Right forelimb (tissue), 1 donor: ENCODE measurements at regions not wholly inside any gene's neighbourhood (a gene's known extent, or its start where the extent isn't known, plus 50 kb on each side); places are given as distances from the start of the nearest gene placed in this dataset.
"Not testable (repeated sequence)": the region's sequence is repeated elsewhere in the genome, so short reads cannot be mapped to it uniquely, and the experiment has no call there.

Experiments used
- DNase-seq: peaks from one replicate; pipeline ENCODE4 v3.0.0-alpha.2; 2018

DNA sequence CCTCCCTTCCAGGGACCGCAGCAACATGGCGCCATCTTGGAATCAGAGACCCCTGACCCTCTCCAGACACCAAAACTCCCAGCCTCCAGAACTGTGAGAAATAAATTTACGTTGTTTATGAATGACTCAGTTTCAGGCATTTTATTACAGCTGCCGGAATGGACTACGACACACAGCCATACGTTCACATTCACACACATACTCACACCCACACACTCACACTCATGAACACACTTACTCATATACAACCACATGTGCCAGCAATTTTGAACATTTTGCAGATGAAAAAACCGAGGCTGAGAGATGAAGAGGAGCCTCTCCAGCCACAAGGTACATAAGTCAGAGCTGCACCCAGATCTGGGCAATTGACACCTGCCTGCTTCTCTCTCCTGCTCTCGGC is 151.0 kb upstream of the RAB4A start:
- no peak for DNase-seq

DNA sequence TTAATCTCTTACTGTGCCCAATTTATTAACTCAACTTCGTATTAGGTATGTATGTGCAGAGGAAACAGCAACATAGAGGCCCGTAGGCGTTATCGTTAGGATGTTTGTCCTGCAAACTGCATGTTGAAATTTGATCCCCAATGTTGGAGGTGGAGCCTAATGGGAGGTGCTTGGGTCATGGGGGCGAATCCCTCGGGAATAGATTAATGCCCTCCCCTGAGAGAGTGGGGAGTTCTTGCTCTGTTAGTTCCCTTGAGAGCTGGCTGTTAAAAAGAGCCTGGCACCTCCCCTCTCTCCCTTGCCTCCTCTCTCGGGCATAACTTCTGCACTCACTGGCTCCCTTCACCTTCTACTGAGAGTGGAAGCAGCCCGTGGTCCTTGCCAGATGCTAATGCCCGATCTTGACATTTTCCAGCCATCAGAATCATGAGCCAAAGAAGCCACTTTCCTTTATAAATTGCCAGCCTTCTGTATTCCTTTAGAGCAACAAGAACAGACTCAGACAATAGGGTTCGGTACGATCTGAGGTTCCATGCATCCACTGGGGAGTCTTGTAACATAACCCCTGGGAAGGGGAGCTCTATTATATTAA is 149.0 kb upstream of the RAB4A start:
- DNase-seq: no peak

DNA sequence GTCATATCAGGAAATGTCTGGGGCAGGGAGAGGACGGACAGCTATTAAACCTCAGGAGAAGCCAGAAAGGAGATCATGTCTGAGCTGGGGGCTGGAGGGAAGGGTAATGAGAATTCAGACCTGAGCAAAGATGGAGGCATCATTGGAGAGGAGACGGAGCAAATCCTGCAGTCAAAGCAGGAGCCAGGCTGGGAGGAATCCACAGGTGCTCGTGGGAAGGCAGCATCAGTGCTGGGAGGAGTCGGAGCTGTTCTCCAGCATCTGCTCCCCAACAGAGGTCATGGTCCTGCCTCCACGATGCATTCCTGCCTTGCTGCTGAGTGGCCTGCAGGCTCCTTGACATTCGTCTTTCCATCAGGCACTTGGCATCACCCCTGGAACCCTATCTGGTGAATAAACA is 148.3 kb upstream of the RAB4A start:
- no peak for DNase-seq

DNA sequence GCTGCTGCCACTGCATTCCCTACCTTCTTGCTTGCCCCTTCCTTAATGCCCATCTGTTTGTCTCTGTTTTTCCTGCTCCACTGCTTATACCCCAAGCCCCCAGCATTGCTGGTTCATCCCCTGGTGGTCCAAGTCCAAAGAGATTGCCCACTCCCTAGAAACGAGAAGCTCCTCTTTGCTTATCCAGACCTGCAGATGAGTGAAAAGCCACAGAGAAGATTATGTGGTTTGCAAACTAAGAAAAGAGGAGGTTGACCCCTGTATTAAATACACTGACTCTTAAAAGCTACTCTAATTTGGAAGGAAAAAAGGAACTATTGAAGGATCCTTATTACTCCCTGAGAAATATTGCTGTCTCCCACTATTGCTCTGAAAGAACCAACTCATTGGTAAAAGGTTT is 146.8 kb upstream of the RAB4A start:
- DNase-seq: no peak

DNA sequence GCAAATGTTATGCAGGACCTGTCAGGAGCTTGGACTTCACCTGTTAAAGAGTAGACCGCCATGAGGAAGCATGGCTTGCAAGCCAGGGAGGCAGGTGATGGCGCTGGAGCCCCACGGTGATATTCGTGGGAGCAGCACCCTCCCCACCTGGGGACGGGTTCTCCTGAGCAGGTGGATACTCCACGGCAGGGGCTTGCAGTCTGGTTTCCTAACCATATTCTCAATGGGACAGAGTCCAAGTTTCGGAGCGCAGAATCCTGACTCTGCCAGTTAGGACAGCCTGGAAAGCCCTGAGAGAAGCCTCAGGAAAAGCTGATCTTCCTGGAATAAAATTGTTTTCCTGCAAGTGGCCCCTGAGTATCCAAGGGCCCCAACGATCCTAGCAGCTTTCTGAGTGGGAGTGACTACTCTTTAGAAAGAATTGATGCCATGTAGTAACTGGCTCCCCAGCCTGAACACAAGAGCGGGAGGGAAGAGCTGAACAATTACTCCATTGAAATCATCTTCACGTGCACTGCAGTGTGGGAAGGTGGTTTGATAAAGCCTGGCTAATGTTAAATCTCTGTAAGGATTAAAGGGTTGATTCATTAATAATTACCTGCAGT is 146.3 kb upstream of the RAB4A start:
- DNase-seq: no peak

DNA sequence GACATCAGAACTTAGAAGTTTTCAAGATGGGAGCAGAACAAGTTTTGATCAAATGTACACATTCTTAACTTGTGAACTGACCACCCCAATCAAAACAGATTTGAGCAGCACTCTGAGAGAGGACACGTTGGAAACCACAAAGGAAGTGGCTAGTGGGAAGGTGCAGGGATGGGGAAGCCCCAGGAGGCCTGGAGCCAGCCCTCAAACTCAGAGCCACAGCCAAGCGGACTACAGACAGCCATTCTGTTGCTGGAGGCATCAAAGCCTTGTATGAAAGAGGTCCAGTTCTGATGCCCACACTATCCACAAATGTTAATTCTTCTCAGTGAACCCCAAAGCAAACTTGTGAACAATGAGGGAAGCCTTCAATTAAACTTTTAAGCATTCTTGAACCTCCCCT is 143.6 kb upstream of the RAB4A start:
- no peak for DNase-seq

DNA sequence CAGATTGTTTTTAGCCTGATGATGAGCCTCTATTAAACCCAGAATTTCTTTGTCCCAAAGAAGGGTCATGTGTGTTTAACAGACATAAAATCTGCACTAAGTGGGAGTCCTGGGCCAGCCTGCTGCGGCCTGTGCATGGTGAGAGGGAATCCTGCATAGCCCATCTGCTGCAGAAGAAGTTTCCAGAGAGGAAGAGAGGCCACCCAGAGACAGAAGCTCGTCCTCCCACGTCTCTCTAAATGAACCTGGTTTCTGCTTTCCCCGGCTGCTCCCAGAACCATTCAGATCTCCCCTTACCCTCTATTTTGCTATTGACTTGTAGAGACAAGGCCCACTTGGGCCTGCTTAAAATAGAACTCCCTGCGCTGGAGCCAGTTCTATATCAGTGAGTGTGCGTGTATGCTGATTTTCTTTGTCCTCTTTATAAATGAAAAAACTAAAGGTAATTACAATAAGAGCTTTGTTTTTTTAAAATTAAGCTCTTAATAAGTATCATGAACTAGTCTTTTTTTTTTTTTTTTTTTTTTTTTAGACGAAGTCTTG is 142.8 kb upstream of the RAB4A start:
- DNase-seq: no peak

DNA sequence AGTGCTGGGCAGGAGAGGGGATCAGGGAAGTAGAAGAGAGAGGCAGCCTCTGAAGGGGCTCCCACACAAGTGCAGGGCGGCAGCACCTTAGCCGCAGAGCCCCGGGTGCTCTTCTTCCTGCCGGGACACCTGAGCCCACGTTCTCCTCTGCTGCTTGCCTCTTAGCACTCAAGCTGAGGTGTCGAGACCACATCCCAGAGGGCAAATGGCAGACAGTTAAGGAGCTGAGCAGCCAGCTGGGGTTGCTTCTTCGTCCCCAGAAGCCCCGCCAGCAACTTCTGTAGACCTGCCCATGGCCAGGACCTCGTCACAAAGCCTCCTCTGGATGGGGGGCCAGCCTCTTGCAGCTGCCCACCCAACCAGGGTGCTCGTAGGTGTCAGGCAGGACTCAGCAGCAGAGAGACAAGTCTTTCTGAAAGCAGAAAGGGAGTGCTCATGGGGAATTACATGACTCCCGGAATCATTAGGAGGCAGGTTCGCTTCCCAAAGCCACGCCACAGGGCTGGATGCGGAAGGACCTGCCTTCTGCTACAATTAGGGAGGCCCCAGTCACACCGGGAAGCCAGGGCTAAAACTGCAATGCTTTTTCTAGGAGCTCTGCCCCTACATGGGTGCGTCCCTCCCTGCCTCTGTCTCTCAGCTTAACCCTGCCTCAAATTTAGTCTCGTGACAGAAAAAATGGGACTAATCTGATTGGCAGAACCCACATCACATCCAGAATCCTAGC is 141.4 kb upstream of the RAB4A start:
- DNase-seq: no peak

DNA sequence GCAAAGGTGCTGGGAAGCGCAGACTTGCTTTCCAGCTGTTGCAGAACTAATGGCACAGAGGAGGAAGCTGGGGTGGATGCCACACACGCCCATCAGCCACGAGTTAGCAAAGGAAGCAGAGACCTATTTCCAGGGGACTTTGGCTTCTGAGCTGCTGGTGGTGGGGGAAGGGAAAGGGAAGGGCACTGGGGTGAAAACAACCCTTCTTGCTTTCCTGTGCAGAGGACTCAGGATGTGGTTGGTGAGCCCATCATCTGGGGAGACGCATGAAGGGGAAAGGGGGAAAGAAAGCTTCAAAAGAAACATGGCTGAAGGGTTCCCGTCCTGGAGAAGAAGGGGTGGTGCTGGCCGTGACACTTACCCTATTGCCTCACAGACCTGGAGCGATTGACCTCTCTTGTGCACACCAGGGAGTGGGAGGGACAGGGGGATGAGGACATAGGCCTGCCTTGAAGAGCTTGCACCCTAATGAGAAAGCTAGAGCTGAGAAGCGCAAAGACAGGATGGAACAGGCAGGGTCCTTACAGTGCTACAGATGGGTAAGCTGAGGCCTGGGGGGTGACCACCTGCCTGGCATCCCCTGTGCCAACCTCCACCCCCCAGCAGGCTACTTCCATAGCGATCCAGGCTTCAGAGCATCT is 140.8 kb upstream of the RAB4A start:
- DNase-seq: no peak

DNA sequence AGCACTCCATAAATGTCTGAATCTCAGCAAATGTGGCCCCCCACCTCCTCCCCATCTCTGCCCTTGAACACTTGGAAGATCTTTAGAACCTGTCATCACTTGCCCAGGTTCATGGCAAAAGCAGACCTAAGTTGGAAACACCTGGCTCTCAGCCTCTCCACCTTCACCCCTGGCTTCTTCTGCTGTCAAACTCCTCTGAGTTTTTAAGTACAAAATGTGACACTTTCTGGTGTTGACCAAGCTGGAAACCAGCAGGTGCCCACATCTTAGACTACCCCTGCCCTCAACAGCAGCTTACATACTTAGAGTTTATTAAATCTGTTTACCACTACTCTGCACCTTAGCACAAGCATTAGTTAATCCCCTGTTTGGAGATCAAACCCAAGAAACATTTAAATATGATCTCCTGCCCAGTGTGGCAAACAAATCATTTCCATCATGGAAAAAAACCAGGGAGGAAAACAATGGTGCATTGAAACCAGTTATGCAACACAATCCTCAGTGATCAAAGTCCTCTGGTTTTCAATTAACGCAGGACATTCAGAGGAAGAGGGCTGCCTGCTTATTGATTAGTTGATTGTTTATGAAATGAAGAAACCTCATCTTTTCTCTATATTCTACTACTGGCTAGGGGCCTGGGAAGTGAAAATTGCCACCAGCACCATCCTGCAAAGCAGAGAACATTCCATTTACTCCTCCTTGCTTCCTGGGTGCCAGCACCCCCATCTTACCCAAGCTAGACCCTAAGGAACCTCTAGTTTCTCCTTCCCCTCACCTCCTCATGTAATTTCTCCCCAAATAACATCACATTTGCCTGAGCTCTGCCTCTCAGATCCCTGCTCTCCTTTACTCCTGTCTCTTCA is 139.4 kb upstream of the RAB4A start:
- DNase-seq: no peak

DNA sequence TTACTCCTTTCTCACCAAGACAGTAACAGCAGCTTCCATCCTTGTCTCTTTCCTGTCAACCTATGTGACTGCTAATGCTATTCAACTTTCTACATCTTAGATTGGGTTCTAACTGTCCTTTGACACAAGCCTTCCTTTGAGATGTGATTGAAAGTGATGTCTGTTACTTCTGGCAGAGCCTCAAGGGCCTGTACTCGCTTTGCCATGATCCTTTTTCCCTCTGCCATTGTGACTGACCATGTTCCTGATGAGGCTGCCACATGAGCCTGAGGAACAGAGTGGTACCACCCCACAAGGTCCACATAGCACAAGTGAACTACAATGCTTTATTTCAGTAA is 138.8 kb upstream of the RAB4A start:
- DNase-seq: no peak

DNA sequence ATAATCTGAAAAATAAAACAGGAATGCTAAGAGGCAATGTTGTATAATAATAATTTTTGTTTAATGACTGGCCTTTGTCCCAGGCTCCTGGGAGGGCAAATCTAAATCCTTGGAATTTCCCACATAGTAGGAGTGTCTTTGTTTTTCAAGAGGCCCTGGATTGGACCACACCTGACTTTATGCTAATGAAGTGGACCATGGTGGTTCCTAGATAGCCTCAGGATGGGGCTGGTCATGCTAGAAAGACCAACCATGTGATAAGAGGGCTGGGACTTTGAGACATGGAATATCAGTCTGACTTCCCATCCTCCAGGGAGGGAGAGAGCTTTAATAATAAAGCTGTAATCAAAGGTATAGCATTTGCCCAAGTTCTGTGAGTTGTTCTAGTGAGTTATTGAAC is 138.2 kb upstream of the RAB4A start:
- DNase-seq: no peak

DNA sequence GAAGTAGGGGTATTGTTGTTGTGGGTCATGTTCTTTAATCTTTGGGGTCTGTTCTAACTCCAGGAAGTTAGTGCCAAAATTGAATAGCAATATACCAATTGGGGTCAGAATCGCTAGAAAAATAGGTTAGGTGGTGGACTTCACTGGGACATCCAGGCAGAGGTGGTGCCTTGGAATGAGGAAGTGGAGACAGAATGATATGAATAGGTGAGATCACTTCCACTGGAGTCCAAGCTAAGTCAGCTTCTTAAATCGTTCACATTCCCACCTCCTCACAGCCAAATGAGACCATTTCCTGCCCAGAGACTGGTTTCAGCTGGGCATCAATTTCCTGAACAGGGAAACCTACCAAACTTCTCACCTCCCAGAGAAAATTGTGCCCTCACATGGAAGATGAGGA is 137.8 kb upstream of the RAB4A start:
- DNase-seq: no peak

DNA sequence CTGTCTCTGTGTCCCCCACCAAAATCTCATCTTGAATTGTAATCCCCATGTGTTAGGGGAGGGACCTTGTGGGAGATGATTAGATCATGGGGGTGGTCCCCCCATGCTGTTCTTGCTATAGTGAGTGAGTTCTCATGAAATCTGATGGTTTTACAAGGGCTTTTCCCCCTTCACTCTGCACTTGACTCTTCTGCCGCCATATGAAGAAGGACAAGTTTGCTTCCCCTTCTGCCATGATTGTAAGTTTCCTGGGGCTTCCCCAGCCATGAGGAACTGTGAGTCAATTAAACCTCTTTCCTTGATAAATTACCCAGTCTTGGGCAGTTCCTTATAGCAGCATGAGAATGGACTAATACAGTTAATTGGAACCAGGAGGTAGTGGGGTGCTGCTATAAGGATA is 137.1 kb upstream of the RAB4A start:
- no peak for DNase-seq

DNA sequence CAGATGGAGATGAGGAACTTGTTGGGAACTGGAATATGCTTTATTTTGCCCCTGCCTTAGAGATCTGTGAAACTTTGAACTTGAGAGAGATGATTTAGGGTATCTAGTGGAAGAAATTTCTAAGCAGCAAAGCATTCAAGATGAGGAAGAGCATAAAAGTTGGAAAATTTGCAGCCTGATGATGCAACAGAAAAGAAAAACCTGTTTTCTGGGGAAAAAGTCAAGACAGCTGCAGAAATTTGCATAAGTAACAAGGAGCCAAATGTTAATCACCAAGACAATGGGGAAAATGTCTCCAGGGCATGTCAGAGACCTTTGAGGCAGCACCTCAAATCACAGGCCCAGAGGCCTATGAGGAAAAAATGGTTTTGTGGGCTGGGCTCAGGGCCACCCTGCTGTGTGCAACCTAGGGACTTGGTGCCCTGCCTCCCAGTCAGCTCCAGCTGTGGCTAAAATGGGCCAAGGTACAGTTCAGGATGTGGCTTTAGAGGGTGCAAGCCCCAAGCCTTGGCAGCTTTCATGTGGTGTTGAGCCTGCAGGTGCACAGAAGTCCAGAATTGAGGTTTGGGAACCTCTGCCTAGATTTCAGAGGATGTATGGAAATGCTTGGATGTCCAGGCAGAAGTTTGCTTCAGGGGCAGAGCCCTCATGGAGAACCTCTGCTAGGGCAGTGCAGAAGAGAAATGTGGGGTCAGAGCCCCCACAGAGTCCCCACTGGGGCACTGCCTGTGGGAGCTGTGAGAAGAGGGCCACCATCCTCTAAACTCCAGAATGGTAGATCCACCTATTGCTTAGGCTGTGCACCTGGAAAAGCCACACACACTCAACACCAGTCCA is 136.3 kb upstream of the RAB4A start:
- DNase-seq: not testable (repeated sequence)

DNA sequence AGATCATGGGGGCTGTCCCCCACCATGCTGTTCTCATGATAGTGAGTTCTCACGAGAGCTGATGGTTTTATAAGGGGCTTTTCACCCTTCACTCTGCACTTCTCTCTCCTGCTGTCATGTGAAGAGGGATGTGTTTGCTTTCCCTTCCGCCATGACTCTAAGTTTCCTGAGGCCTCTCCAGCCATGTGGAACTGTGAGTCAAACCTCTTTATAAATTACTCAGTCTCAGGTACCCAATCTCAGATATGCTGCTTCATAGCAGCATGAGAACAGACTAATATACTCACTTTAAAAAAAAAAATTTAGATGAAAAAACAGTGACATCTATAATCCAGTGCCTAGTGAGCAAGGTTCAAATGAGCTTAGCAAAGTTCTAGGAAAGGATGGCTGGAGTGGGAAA is 135.1 kb upstream of the RAB4A start:
- no peak for DNase-seq

DNA sequence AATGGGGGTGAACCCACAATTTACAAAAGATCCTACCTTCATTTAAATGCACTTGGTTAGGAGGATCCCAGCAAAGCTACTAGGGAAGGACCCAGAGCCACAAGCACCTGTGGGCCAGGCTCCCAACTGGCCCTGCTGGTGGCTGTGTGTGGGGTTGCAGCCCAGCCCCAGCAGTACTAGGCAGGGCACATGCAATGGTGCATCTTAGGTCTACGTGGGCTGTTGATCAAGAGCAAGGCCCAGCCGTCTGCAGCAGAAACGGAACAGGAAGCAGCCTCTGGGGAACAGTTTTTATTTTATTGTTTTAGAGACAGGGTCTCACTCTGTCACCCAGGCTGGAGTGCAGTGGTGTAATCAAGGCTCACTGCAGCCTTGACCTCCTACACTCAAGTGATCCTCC is 134.1 kb upstream of the RAB4A start:
- DNase-seq: no peak

DNA sequence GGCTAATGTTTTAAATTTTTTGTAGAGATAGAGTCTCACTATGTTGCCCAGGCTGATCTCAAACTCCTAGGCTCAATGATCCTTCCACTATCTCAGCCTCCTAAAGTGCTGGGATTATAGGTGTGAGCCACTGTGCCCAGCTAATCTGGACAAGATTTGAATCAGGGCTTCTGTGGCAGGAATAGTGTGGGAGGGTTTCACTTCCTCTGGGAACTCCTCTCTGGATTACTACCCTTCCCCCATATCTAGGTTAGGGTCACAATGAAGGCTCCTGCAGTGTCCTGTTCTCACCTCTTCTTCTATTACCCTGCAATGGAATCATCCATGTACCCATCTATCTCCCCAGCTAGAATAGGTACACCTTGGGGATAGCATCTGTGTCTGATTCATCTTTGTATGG is 133.6 kb upstream of the RAB4A start:
- DNase-seq: no peak

DNA sequence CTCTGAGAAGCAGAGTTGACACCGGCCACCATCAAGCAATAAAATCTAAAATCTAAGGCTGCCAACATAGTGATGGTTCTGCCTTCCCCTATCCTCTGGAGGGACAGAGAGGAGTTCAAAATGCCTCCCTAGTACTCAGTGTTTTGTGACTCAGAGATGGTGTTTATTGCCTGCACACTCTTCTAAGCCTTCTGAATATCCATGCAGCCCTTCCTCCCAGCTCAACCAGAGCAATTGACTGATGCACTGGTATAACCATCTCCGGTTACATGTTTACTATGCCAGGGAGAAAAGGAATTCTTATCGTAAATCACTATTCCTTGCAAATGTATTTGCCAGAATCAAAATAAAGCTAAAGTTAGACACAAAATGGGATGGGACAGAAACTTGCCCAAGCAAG is 132.9 kb upstream of the RAB4A start:
- no peak for DNase-seq

DNA sequence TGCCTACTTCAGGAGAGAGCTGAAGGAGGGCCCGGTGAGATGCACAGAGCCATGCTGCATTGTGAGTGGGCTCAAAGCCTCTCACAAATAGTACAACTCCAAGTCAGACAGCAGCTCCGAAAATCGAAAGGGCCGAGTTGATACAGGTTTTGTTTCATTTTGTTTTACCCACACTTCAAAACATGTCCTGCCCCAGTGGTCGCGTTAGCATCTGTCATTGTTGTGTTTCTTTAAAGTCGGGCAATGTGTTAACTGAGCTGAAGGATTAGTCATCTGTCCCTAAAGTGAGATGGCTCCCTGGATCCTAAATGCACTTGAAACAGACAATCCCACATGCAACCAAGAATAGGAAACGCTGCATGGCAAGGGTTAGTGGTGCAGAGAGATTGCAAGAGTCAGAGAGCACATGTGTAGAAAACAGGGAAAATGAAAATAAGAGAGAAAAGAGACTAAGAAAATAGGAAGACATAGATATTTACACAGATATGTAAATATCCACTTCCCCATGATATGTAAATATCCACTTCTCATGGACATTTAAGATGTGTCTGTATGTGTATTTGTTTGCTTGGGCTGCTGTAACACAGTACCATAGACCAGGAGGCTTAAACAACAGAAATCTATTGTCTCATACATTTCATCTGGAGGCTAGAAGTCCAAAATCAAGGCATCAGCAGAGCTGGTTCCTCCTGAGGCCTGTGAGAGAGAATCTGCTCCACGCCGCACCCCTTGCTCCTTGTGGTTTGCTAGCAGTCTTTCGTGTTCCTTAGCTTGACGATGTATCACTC is 131.4 kb upstream of the RAB4A start:
- no peak for DNase-seq

DNA sequence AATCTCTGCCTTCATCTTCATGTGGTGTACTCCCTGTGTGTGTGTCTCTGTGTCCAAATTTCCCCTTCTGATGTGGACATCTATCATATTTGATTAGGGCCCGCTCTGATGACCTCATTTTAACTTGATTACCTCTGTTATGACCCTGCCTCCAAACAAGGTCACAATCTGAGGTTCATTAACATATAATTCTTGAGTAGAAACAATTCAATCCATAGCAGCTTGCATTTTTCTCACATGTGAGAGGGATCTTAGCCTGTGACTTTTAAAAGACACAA is 130.9 kb upstream of the RAB4A start:
- DNase-seq: no peak

DNA sequence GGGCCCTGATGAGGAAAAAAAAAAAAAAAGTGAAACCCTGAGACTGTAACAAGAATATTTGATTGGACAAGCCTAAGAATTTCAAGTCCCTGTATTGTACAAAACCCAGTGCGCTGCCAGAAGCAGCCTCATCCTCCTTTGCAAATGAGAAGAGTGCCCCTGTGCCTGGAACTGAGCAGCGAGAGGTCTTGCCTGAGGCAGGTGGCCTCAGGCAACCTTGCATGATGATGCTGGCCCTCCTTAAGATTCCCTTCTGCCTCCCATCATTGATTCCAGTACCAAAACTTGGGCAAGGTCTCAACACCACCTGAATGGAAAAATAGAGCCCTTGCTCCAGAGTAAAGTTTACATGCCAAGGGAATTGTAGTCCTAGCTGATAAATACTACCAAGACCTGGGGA is 129.6 kb upstream of the RAB4A start:
- DNase-seq: no peak
